Uterus (tissue), 3 donors: ENCODE measurements at regions not wholly inside any gene's neighbourhood (a gene's known extent, or its start where the extent isn't known, plus 50 kb on each side); places are given as distances from the start of the nearest gene placed in this dataset.

Experiments
- DNase-seq, 2 donors: peaks; one replicate each; pipeline ENCODE4 v3.0.0-alpha.2; 2019 to 2020
- H3K27ac ChIP-seq, 2 donors: fragments of 200-600 bp; sonication (generic); 1 replicate in 1 of 2; 2 replicates in 1 of 2; pipeline ENCODE4 v1.5.1; 2016 to 2018
- H3K27me3 ChIP-seq, 2 donors: fragments of 200-600 bp; sonication (generic); one replicate each; pipeline ENCODE4 v1.5.1; 2018 to 2019; ENCODE audit warnings: control low read depth in 1 of 2
- H3K36me3 ChIP-seq, 2 donors: fragments of 200-600 bp; sonication (generic); one replicate each; pipeline ENCODE4 v1.5.1; 2019; ENCODE audit warnings: control low read depth in 1 of 2
- H3K4me1 ChIP-seq, 2 donors: fragments of 200-600 bp; sonication (generic); one replicate each; pipeline ENCODE4 v1.5.1; 2018 to 2019; ENCODE audit warnings: control low read depth in 1 of 2
- H3K4me3 ChIP-seq, 2 donors: fragments of 200-600 bp; sonication (generic); 1 replicate in 1 of 2; 2 replicates in 1 of 2; pipeline ENCODE4 v1.5.1; 2018 to 2019; ENCODE audit warnings: mild to moderate bottlenecking in 1 of 2
- H3K9me3 ChIP-seq, 2 donors: fragments of 200-600 bp; sonication (generic); one replicate each; pipeline ENCODE4 v1.5.1; 2019; ENCODE audit warnings: control low read depth in 1 of 2
- POLR2A ChIP-seq, 2 donors: fragments of 450-650 bp; IDR thresholded peaks; one replicate each; pipeline ENCODE4 v1.6.1; 2016; ENCODE audit warnings: antibody characterized with exemption in 2 of 2, mild to moderate bottlenecking in 1 of 2, moderate library complexity in 1 of 2
- intact Hi-C: fragments of 100-400 bp; cut with DNase I; formaldehyde crosslinking; loops from one replicate; pipeline ENCODE4 v1.15.1; 2023; ENCODE audit warnings: low total_unique reads
- TF ChIP-seq, protein P1 (sequence below), 4 experiments: fragments of 200-600 bp in 2 of 4; fragments of 450-650 bp in 2 of 4; sonication (generic) in 2 of 4; IDR thresholded peaks; one replicate each; pipeline ENCODE4 v1.5.1; 2016 to 2019; ENCODE audit warnings: antibody characterized with exemption in 4 of 4, mild to moderate bottlenecking in 2 of 4, moderate library complexity in 1 of 4
- donor health status: DM: yes; HTN: yes; CAD: no.

DNA sequence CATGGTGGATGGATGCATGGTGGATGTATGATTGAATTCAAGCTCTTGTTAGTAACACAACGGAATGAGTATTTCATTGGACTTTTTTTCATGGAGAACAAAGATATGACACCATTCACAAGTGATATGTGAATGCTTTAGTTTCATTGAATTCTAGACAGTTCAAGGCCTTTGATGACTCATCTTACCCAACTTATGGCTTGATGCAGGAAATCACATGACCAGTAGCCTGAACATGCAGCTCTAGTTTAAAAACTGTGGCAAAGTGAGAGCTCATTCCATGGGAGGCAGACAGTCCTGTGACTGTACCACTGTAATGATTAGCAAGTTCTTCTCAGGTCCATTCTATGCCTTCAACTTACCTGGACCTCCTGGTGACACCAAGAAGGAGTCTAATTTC, 1239.3 kb downstream of the TYW1 start:
- no peak for DNase-seq
- TF ChIP-seq POLR2A (IDR thresholded peaks at IDR 0.05) = no peak
- TF ChIP-seq, protein P1, sequence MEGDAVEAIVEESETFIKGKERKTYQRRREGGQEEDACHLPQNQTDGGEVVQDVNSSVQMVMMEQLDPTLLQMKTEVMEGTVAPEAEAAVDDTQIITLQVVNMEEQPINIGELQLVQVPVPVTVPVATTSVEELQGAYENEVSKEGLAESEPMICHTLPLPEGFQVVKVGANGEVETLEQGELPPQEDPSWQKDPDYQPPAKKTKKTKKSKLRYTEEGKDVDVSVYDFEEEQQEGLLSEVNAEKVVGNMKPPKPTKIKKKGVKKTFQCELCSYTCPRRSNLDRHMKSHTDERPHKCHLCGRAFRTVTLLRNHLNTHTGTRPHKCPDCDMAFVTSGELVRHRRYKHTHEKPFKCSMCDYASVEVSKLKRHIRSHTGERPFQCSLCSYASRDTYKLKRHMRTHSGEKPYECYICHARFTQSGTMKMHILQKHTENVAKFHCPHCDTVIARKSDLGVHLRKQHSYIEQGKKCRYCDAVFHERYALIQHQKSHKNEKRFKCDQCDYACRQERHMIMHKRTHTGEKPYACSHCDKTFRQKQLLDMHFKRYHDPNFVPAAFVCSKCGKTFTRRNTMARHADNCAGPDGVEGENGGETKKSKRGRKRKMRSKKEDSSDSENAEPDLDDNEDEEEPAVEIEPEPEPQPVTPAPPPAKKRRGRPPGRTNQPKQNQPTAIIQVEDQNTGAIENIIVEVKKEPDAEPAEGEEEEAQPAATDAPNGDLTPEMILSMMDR (IDR thresholded peaks at IDR 0.05) = no peak
- intact Hi-C loops = no loop called here
- Histone ChIP-seq H3K4me3 (no peak overlapping the region), H3K27me3 (no peaks in the 10 kb centered on the region), H3K4me1 (no peaks in the 10 kb centered on the region), H3K9me3 (no peaks in the 10 kb centered on the region), H3K36me3 (no peaks in the 10 kb centered on the region), H3K27ac (no peak overlapping the region)

DNA sequence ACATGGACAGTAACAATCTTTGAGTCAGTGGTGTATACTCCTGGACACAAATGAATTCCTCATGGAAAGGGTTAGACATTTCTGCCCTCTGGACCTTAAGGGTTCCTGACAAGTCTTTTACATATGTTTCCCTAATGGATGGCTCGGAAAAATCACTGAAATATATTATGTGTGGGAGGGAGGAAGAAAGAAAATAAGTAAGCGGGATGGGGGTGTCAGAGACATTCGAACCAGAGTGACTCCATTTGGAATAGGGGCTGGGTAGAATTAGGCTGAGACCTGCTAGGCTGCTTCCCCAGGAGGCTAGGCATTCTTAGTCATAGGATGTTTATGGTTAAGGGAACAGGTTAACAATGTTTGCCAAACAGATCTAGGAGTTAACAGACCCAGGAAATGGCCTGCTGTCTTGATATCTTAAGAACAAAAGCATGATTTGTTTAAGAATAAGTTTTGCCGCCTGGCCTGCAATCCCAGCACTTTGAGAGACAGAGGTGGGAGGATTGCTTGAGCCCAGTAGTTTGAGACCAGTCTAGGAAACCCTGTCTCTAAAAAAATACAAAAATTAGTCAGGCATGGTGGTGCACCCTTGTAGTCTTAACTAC, 1241.7 kb downstream of the TYW1 start:
- TF ChIP-seq, protein P1 (IDR thresholded peaks at IDR 0.05) = no peak
- TF ChIP-seq POLR2A (IDR thresholded peaks at IDR 0.05) = no peak
- DNase-seq = no peak
- no peaks in the 10 kb centered on the region for H3K9me3 ChIP-seq
- H3K27me3 ChIP-seq = no peaks in the 10 kb centered on the region
- no peak overlapping the region for H3K27ac ChIP-seq
- no peak overlapping the region for H3K4me3 ChIP-seq
- H3K4me1 ChIP-seq = no peaks in the 10 kb centered on the region
- no peaks in the 10 kb centered on the region for H3K36me3 ChIP-seq
- intact Hi-C loops = no loop called here

DNA sequence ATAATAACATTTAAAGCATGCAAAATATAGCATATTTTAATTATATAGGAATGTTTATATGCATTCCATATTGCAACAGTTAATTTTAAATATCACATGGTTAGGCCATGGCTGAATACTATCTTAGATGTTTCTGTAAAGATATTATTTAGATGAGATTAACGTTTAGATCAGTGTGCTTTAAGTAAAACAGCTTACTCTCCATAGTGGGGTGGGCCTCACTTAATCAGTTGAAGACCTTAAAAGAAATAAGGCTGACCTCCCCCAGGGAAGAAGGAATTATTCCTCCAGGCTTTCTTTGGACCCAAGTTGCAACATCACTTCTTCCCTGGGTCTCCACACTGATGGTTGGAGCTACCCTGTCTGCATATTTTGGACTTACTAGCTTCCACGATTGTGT, 1246.5 kb downstream of the TYW1 start:
- DNase-seq = no peak
- no peak overlapping the region for H3K4me3 ChIP-seq
- no peaks in the 10 kb centered on the region for H3K27me3 ChIP-seq
- intact Hi-C loops = no loop called here
- no peaks in the 10 kb centered on the region for H3K9me3 ChIP-seq
- no peak overlapping the region for H3K27ac ChIP-seq
- TF ChIP-seq POLR2A (IDR thresholded peaks at IDR 0.05) = no peak
- TF ChIP-seq, protein P1 (IDR thresholded peaks at IDR 0.05) = no peak
- no peaks in the 10 kb centered on the region for H3K4me1 ChIP-seq
- no peaks in the 10 kb centered on the region for H3K36me3 ChIP-seq

DNA sequence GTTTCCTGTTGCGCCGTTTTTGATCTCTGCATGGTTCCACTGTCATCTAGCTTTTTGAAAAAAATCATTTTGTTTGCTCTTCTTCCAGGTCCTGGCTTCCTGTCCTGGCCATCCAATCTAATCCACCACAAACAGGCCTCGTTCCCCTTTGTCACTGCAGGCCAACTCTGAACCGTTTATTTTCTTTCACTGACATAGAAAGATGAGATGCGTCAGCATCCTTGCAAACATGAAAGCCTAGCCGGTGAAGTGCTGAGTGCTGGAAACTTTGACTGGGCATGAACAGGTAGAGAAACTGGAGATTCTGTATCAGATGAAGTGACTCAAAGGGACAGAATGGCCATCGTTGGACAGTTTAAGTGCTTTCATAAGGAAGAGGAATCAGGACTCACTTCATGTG, 1247.8 kb downstream of the TYW1 start:
- H3K4me1 ChIP-seq = no peaks in the 10 kb centered on the region
- DNase-seq = no peak
- H3K27ac ChIP-seq = no peak overlapping the region
- H3K36me3 ChIP-seq = no peaks in the 10 kb centered on the region
- TF ChIP-seq POLR2A (IDR thresholded peaks at IDR 0.05) = no peak
- TF ChIP-seq, protein P1 (IDR thresholded peaks at IDR 0.05) = no peak
- intact Hi-C loops = no loop called here
- no peaks in the 10 kb centered on the region for H3K9me3 ChIP-seq
- no peak overlapping the region for H3K4me3 ChIP-seq
- no peaks in the 10 kb centered on the region for H3K27me3 ChIP-seq

DNA sequence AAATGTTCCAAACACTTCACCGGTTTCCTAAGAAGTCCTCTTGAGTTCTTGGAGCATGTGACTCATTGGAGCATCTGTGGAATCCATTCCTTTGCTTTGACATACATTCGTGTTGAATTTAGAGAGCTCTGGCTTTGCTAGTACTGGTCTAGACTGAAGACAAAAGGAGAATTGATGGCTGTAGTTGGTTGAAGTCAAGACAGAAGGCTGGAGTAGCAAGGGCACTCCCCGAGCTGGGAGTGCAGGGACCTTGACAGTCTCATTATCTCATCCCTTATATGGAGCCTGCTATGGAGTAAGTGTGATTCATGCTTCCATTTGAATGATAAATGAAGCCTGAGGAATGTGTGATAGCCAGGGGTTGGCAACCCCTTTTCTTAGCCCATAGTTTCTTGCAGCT, 1249.1 kb downstream of the TYW1 start:
- intact Hi-C loops = no loop called here
- no peak overlapping the region for H3K27ac ChIP-seq
- H3K4me1 ChIP-seq = no peaks in the 10 kb centered on the region
- no peak for DNase-seq
- no peaks in the 10 kb centered on the region for H3K36me3 ChIP-seq
- H3K4me3 ChIP-seq = no peak overlapping the region
- TF ChIP-seq, protein P1 (IDR thresholded peaks at IDR 0.05) = no peak
- TF ChIP-seq POLR2A (IDR thresholded peaks at IDR 0.05) = no peak
- no peaks in the 10 kb centered on the region for H3K9me3 ChIP-seq
- no peaks in the 10 kb centered on the region for H3K27me3 ChIP-seq
